ENCODE measurements at regions not wholly inside any gene's neighbourhood (a gene's known extent, or its start where the extent isn't known, plus 50 kb on each side); places are given as distances from the start of the nearest gene placed in this dataset.
"Not testable (repeated sequence)": the region's sequence is repeated elsewhere in the genome, so short reads cannot be mapped to it uniquely, and the experiment has no call there.

- Histone ChIP-seq H3K9ac (ENCODE audit: low read length in 3 of 3) (no peak overlapping the region), H3K27ac (ENCODE audit: low read depth in 2 of 2, low read length in 2 of 2) (no peak overlapping the region), H3K36me3 (ENCODE audit: control insufficient read depth in 2 of 3, insufficient read depth in 3 of 3, low read length in 3 of 3) (no peaks in the 10 kb centered on the region), H3K4me1 (ENCODE audit: control insufficient read depth in 2 of 3, insufficient read depth in 2 of 3, low read depth in 1 of 3, low read length in 3 of 3) (no peaks in the 10 kb centered on the region), H3K9me3 (ENCODE audit: control insufficient read depth in 2 of 3, insufficient read depth in 1 of 3, low read length in 3 of 3) (no peaks in the 10 kb centered on the region), H3K27me3 (ENCODE audit: control insufficient read depth, insufficient read depth, low read length) (no peaks in the 10 kb centered on the region), H3K4me3 (ENCODE audit: low read length in 3 of 3) (no peak overlapping the region)
- TF ChIP-seq, protein P1, sequence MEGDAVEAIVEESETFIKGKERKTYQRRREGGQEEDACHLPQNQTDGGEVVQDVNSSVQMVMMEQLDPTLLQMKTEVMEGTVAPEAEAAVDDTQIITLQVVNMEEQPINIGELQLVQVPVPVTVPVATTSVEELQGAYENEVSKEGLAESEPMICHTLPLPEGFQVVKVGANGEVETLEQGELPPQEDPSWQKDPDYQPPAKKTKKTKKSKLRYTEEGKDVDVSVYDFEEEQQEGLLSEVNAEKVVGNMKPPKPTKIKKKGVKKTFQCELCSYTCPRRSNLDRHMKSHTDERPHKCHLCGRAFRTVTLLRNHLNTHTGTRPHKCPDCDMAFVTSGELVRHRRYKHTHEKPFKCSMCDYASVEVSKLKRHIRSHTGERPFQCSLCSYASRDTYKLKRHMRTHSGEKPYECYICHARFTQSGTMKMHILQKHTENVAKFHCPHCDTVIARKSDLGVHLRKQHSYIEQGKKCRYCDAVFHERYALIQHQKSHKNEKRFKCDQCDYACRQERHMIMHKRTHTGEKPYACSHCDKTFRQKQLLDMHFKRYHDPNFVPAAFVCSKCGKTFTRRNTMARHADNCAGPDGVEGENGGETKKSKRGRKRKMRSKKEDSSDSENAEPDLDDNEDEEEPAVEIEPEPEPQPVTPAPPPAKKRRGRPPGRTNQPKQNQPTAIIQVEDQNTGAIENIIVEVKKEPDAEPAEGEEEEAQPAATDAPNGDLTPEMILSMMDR (IDR thresholded peaks at IDR 0.05; ENCODE audit: borderline replicate concordance, extremely low read depth, insufficient read depth) = no peak
- no peak for FAIRE-seq
- DNase-seq = no peak
- intact Hi-C loops (cut with DNase I) = no loop called here
Observed at GRCh38 chr5:148750614-148751013, 75.8 kb upstream of the ADRB2 start.

GRCh38 chr5:148751025-148751424 is 75.4 kb upstream of the ADRB2 start:
- H3K9me3 ChIP-seq (ENCODE audit: control insufficient read depth in 2 of 3, insufficient read depth in 1 of 3, low read length in 3 of 3) = no peaks in the 10 kb centered on the region
- H3K27ac ChIP-seq (ENCODE audit: low read depth in 2 of 2, low read length in 2 of 2) = no peak overlapping the region
- no peak overlapping the region for H3K4me3 ChIP-seq (ENCODE audit: low read length in 3 of 3)
- FAIRE-seq (no peak), DNase-seq (no peak)
- TF ChIP-seq, protein P1 (IDR thresholded peaks at IDR 0.05; ENCODE audit: borderline replicate concordance, extremely low read depth, insufficient read depth) = no peak
- H3K9ac ChIP-seq (ENCODE audit: low read length in 3 of 3) = no peak overlapping the region
- intact Hi-C loops (cut with DNase I) = no loop called here
- H3K4me1 ChIP-seq (ENCODE audit: control insufficient read depth in 2 of 3, insufficient read depth in 2 of 3, low read depth in 1 of 3, low read length in 3 of 3) = no peaks in the 10 kb centered on the region
- no peaks in the 10 kb centered on the region for H3K36me3 ChIP-seq (ENCODE audit: control insufficient read depth in 2 of 3, insufficient read depth in 3 of 3, low read length in 3 of 3)
- no peaks in the 10 kb centered on the region for H3K27me3 ChIP-seq (ENCODE audit: control insufficient read depth, insufficient read depth, low read length)

GRCh38 chr5:148752375-148752774 is 74.0 kb upstream of the ADRB2 start:
- H3K4me3 ChIP-seq (ENCODE audit: low read length in 3 of 3); intact Hi-C loops (cut with DNase I); H3K27ac ChIP-seq (ENCODE audit: low read depth in 2 of 2, low read length in 2 of 2); FAIRE-seq; H3K9ac ChIP-seq (ENCODE audit: low read length in 3 of 3); H3K9me3 ChIP-seq (ENCODE audit: control insufficient read depth in 2 of 3, insufficient read depth in 1 of 3, low read length in 3 of 3); H3K36me3 ChIP-seq (ENCODE audit: control insufficient read depth in 2 of 3, insufficient read depth in 3 of 3, low read length in 3 of 3); DNase-seq; H3K4me1 ChIP-seq (ENCODE audit: control insufficient read depth in 2 of 3, insufficient read depth in 2 of 3, low read depth in 1 of 3, low read length in 3 of 3); H3K27me3 ChIP-seq (ENCODE audit: control insufficient read depth, insufficient read depth, low read length): not testable (repeated sequence)

- Histone ChIP-seq H3K27me3 (ENCODE audit: control insufficient read depth, insufficient read depth, low read length) (no peaks in the 10 kb centered on the region), H3K4me3 (ENCODE audit: low read length in 3 of 3) (no peak overlapping the region), H3K9me3 (ENCODE audit: control insufficient read depth in 2 of 3, insufficient read depth in 1 of 3, low read length in 3 of 3) (peaks cover 0 to 6% (median 3%) of the 10 kb centered on the region in 3 donors), H3K4me1 (ENCODE audit: control insufficient read depth in 2 of 3, insufficient read depth in 2 of 3, low read depth in 1 of 3, low read length in 3 of 3) (no peaks in the 10 kb centered on the region), H3K9ac (ENCODE audit: low read length in 3 of 3) (no peak overlapping the region), H3K27ac (ENCODE audit: low read depth in 2 of 2, low read length in 2 of 2) (no peak overlapping the region), H3K36me3 (ENCODE audit: control insufficient read depth in 2 of 3, insufficient read depth in 3 of 3, low read length in 3 of 3) (no peaks in the 10 kb centered on the region)
- FAIRE-seq (no peak), DNase-seq (no peak)
- intact Hi-C loops (cut with DNase I) = no loop called here
- TF ChIP-seq, protein P1 (IDR thresholded peaks at IDR 0.05; ENCODE audit: borderline replicate concordance, extremely low read depth, insufficient read depth) = no peak
Observed at GRCh38 chr5:148759101-148759500, 67.3 kb upstream of the ADRB2 start.
